WTC11 (cell line): ENCODE measurements at regions not wholly inside any gene's neighbourhood (a gene's known extent, or its start where the extent isn't known, plus 50 kb on each side); places are given as distances from the start of the nearest gene placed in this dataset.

ENCODE experiments used
- ATAC-seq: fragments of 200-7000 bp; cut with Tn5 transposase; 2 replicates; pipeline ENCODE4 v1.10.0; 2021; ENCODE audit warnings: mild to moderate bottlenecking, moderate library complexity
- CTCF ChIA-PET: fragments of 300-600 bp; sonication (Branson Sonifier 250); formaldehyde crosslinking; loops from one replicate; lab custom pipeline; 2021; ENCODE audit warnings: antibody characterized with exemption; lab: Charles Lee
- POLR2A ChIA-PET: fragments of 350-600 bp; sonication (Branson Sonifier 250); formaldehyde crosslinking; loops from one replicate; lab custom pipeline; 2021; ENCODE audit warnings: antibody characterized with exemption; lab: Charles Lee
- DNase-seq: peaks from one replicate; pipeline ENCODE4 v3.0.0; 2021; ENCODE audit warnings: low spot score
- H3K27ac Mint-ChIP-seq: 2 replicates; pipeline ENCODE4 v1.8.0; 2021; ENCODE audit warnings: mixed read lengths
- H3K27me3 Mint-ChIP-seq: 2 replicates; pipeline ENCODE4 v1.8.0; 2021; ENCODE audit warnings: low read depth, mild to moderate bottlenecking, moderate library complexity, mixed read lengths
- H3K36me3 Mint-ChIP-seq: 2 replicates; pipeline ENCODE4 v1.8.0; 2021; ENCODE audit warnings: mixed read lengths
- H3K4me1 Mint-ChIP-seq: 2 replicates; pipeline ENCODE4 v1.8.0; 2022; ENCODE audit warnings: mixed read lengths
- H3K4me3 Mint-ChIP-seq: 2 replicates; pipeline ENCODE4 v1.8.0; 2021; ENCODE audit warnings: mild to moderate bottlenecking, moderate library complexity, mixed read lengths
- H3K9me3 Mint-ChIP-seq: 2 replicates; pipeline ENCODE4 v1.8.0; 2021; ENCODE audit warnings: mixed read lengths
- AR ChIP-seq: fragments of 250-450 bp; sonication (Bioruptor Pico); IDR thresholded peaks from 2 replicates; pipeline ENCODE4 v1.9.0; 2021; ENCODE audit warnings: mild to moderate bottlenecking
- ATF2 ChIP-seq: sonication (generic); formaldehyde crosslinking; IDR thresholded peaks from 2 replicates; pipeline ENCODE4 v1.8.1; 2022; ENCODE audit warnings: low read depth, missing genetic modification reagents, borderline replicate concordance
- ATF6 ChIP-seq: sonication (generic); formaldehyde crosslinking; IDR thresholded peaks from 2 replicates; pipeline ENCODE4 v1.8.1; 2023; ENCODE audit warnings: mild to moderate bottlenecking, missing genetic modification reagents
- E2F1 ChIP-seq: sonication (generic); formaldehyde crosslinking; IDR thresholded peaks from 2 replicates; pipeline ENCODE4 v1.8.0; 2022; ENCODE audit warnings: mild to moderate bottlenecking, missing genetic modification reagents
- ELF4 ChIP-seq: sonication (generic); formaldehyde crosslinking; IDR thresholded peaks from 2 replicates; pipeline ENCODE4 v1.8.1; 2022; ENCODE audit warnings: low read depth, mild to moderate bottlenecking, moderate library complexity, missing genetic modification reagents
- ETV6 ChIP-seq: sonication (generic); formaldehyde crosslinking; IDR thresholded peaks from 2 replicates; pipeline ENCODE4 v1.8.1; 2022; ENCODE audit warnings: mild to moderate bottlenecking, missing genetic modification reagents
- HMGA2 ChIP-seq: fragments of 250-450 bp; sonication (Bioruptor Pico); IDR thresholded peaks from 2 replicates; pipeline ENCODE4 v1.4.0; 2021; ENCODE audit warnings: mild to moderate bottlenecking, moderate library complexity
- JAZF1 ChIP-seq: fragments of 250-450 bp; sonication (Bioruptor Pico); IDR thresholded peaks from 2 replicates; pipeline ENCODE4 v1.9.0; 2021; ENCODE audit warnings: moderate library complexity, mild to moderate bottlenecking, inconsistent platforms
- MXD4 ChIP-seq: fragments of 250-450 bp; sonication (Bioruptor Pico); IDR thresholded peaks from 2 replicates; pipeline ENCODE4 v1.8.0; 2021; ENCODE audit warnings: mild to moderate bottlenecking, moderate library complexity, borderline replicate concordance
- MYBL2 ChIP-seq: sonication (generic); formaldehyde crosslinking; IDR thresholded peaks from 2 replicates; pipeline ENCODE4 v1.8.1; 2023; ENCODE audit warnings: mild to moderate bottlenecking, moderate library complexity, missing genetic modification reagents
- NFYB ChIP-seq: sonication (generic); formaldehyde crosslinking; conservative IDR thresholded peaks from 2 replicates; pipeline ENCODE4 v1.8.0; 2022; ENCODE audit warnings: low read depth, missing genetic modification reagents
- NR1H2 ChIP-seq: sonication (generic); formaldehyde crosslinking; IDR thresholded peaks from 2 replicates; pipeline ENCODE4 v1.9.0; 2021; ENCODE audit warnings: mild to moderate bottlenecking, moderate library complexity, missing genetic modification reagents
- NR3C1 ChIP-seq: sonication (generic); formaldehyde crosslinking; conservative IDR thresholded peaks from 2 replicates; pipeline ENCODE4 v1.8.1; 2023; ENCODE audit warnings: low read depth, mild to moderate bottlenecking, missing genetic modification reagents
- PRDM15 ChIP-seq: sonication (generic); formaldehyde crosslinking; IDR thresholded peaks from 2 replicates; pipeline ENCODE4 v1.8.0; 2022; ENCODE audit warnings: missing genetic modification reagents
- SP1 ChIP-seq: sonication (generic); formaldehyde crosslinking; conservative IDR thresholded peaks from 2 replicates; pipeline ENCODE4 v1.8.1; 2022; ENCODE audit warnings: missing genetic modification reagents
- USF1 ChIP-seq: sonication (generic); formaldehyde crosslinking; IDR thresholded peaks from 2 replicates; pipeline ENCODE4 v1.8.0; 2022; ENCODE audit warnings: mild to moderate bottlenecking, missing genetic modification reagents
- ZNF317 ChIP-seq: sonication (generic); formaldehyde crosslinking; IDR thresholded peaks from 2 replicates; pipeline ENCODE4 v1.8.1; 2023; ENCODE audit warnings: low read depth, mild to moderate bottlenecking, moderate library complexity, missing genetic modification reagents, borderline replicate concordance
- ZNF423 ChIP-seq: fragments of 250-450 bp; sonication (Bioruptor Pico); IDR thresholded peaks from 2 replicates; pipeline ENCODE4 v2.1.2; 2022; ENCODE audit warnings: mild to moderate bottlenecking, moderate library complexity
- ZNF425 ChIP-seq: fragments of 250-450 bp; sonication (Bioruptor Pico); conservative IDR thresholded peaks from 2 replicates; pipeline ENCODE4 v1.9.0; 2021; ENCODE audit warnings: mild to moderate bottlenecking

- TF ChIP-seq MXD4 (CRISPR knock-in tag) (no peak), NFYB (CRISPR knock-in tag) (no peak), PRDM15 (CRISPR knock-in tag) (no peak), SP1 (no peak), NR1H2 (no peak), ZNF423 (no peak), ATF2 (no peak), AR (no peak), ZNF317 (CRISPR knock-in tag) (no peak), JAZF1 (CRISPR knock-in tag) (no peak), USF1 (no peak), MYBL2 (CRISPR knock-in tag) (no peak), ELF4 (CRISPR knock-in tag) (no peak), HMGA2 (CRISPR knock-in tag) (no peak), NR3C1 (CRISPR knock-in tag) (no peak), ETV6 (CRISPR knock-in tag) (no peak), E2F1 (no peak), ZNF425 (no peak), ATF6 (no peak)
- no peaks in the 10 kb centered on the region for H3K36me3 Mint-ChIP-seq
- no peak overlapping the region for H3K27ac Mint-ChIP-seq
- CTCF ChIA-PET, result no interaction called here
- ATAC-seq, result no peak
- H3K4me3 Mint-ChIP-seq, result no peak overlapping the region
- no peaks in the 10 kb centered on the region for H3K9me3 Mint-ChIP-seq
- no peaks in the 10 kb centered on the region; the same call in 1 of the 2 replicates for H3K27me3 Mint-ChIP-seq
- POLR2A ChIA-PET, result no interaction called here
- peaks cover 44% of the 10 kb centered on the region for H3K4me1 Mint-ChIP-seq
- DNase-seq, result no peak
These were observed 443.8 kb upstream of the POU3F3 start for GRCh38 chr2:104410136-104410535.
